ENCODE measurements at regions not wholly inside any gene's neighbourhood (a gene's known extent, or its start where the extent isn't known, plus 50 kb on each side); places are given as distances from the start of the nearest gene placed in this dataset.
"Not testable (repeated sequence)": the region's sequence is repeated elsewhere in the genome, so short reads cannot be mapped to it uniquely, and the experiment has no call there.

- not testable (repeated sequence) for TF ChIP-seq POLR2A (IDR thresholded peaks at IDR 0.05; ENCODE audit: low read depth, low read length); TAF1 (IDR thresholded peaks at IDR 0.05; ENCODE audit: borderline replicate concordance, low read depth, low read length)
These were observed 426.9 kb upstream of the LMCD1 start for GRCh38 chr3:8074740-8075139.
